ENCODE measurements at regions not wholly inside any gene's neighbourhood (a gene's known extent, or its start where the extent isn't known, plus 50 kb on each side); places are given as distances from the start of the nearest gene placed in this dataset.
"Not testable (repeated sequence)": the region's sequence is repeated elsewhere in the genome, so short reads cannot be mapped to it uniquely, and the experiment has no call there.

DNA sequence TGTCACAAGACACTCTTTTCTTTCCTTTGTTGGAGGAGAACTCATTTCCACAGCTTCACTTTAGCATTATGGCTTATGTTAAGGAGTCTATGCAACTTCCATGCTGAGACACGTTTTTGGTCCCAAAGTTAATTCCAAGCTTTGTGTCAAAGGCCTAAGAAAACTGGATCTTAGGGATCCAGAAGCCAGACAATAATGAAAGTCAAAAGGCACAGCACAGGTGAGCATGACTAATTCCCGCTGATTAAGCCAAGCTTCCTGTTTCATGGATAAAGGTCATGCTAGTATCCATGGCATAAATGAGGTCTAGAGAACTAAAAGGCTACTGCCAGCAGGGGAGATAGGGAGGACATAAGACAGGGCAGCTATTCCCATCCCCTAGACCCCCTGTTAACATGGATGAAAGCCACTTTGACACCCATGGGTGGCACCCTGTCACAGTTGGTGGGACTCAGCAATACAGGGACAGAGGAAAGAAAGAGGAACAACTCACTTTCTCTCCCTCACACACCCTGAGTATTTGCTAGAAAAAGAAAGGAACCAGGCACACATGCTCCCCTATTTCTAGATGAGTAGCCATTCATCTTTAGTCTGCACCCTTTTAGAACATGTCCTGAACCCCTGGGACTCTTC is 438.1 kb upstream of the CDH9 start:
- DNase-seq = no peak
- no peaks in the 10 kb centered on the region for H3K27me3 ChIP-seq
- H3K9me3 ChIP-seq = peaks cover 20% of the 10 kb centered on the region; the same call in 1 of the 2 replicates
- no peaks in the 10 kb centered on the region for H3K36me3 ChIP-seq
- H3K4me3 ChIP-seq = no peak overlapping the region

DNA sequence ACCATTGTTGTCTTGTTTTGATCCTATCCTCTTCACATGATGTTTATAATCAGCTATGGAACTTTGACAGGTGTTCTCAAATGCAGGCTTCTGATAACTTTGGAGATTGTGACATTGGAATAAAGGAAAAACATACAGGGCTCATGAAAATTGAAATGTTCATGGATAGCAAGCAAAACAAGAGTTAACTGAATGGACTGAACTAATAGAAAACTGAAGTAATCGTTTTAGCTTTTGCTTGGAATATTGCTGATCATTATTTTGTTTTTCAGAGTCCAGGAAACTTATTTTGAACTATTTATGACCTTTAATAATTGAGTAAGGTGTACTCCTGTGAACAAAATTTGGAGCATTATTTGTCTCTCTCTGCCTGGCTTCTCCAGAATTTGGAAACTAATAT is 436.7 kb upstream of the CDH9 start:
- H3K36me3 ChIP-seq = no peaks in the 10 kb centered on the region
- no peak for DNase-seq
- H3K27me3 ChIP-seq = no peaks in the 10 kb centered on the region
- H3K9me3 ChIP-seq = peaks cover 20% of the 10 kb centered on the region; the same call in 1 of the 2 replicates
- no peak overlapping the region for H3K4me3 ChIP-seq

DNA sequence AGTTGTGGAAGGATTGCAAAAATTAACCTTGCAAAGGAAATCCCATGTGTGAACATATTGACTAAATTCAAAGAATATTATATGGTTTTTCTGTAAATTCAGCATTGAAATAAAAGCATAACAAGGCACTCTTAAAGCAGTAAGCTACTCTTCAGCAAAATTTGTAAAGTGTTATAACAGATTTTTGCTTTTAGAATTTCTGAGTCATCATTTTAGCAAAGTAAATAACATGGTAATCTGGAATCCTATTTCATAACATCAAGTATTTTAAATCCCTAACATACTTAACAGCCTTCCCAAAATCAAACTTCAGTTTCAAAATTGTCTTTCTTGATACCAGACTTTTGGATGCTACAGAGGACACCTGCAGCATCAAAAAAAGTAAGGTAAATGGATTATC is 436.0 kb upstream of the CDH9 start:
- no peak for DNase-seq
- Histone ChIP-seq H3K9me3 (peaks cover 18% of the 10 kb centered on the region; the same call in 1 of the 2 replicates), H3K36me3 (no peaks in the 10 kb centered on the region)

DNA sequence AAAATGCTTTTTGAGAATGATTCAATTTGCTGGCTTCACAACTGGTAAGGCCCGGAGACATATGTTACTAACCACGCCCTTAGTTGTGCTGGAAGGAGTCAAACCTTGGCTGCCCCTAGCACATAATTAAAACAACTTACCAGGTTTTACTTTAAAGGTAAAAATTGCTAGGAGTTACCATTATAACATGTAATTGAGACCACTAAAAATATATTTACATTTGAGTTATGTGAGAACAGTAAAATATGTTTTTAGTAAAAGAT is 435.6 kb upstream of the CDH9 start:
- Histone ChIP-seq H3K27me3 (no peaks in the 10 kb centered on the region), H3K4me3 (no peak overlapping the region), H3K36me3 (no peaks in the 10 kb centered on the region), H3K9me3 (peaks cover 17% of the 10 kb centered on the region; the same call in 1 of the 2 replicates)
- no peak for DNase-seq

More for the DNA sequence above, 436.0 kb upstream of the CDH9 start:
- H3K4me3 ChIP-seq = no peak overlapping the region
- H3K27me3 ChIP-seq = no peaks in the 10 kb centered on the region

DNA sequence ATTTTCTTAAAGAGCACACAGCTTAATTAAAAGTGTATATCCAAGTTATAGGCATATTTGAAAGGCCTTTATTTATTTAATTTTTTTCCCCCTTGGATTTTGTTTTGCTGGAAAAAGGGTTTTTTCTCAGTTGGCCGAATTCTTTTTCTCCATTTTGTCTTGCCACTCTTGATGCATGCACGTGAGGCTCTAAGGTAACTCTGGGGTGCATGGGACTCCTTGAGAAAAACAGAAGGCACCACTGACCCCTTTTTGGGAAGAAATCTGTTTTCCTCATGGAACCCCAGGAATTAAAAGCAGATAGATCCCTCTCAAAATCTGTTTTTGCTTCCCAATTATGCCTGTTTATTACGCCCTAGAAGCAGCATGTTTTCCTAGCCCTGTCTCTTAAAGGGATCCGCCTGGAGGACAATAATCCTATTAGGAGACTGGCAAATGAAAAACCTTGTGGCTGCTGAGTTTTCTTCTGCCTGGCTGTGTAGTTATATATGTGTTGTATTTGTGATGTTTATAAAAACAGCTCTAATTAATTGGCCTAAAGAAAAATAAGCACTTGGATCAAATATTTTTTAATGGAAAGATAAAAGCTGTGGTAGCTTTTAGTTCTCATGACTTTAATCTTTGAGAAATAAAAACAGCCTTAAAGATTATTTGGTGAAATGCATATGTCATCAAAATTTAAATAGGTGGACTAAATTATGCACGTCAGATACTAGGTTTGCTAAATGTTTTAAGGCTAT is 435.1 kb upstream of the CDH9 start:
- DNase-seq = no peak
- no peaks in the 10 kb centered on the region for H3K36me3 ChIP-seq
- H3K9me3 ChIP-seq = peaks cover 17% of the 10 kb centered on the region; the same call in 1 of the 2 replicates
- no peaks in the 10 kb centered on the region for H3K27me3 ChIP-seq
- H3K4me3 ChIP-seq = no peak overlapping the region

DNA sequence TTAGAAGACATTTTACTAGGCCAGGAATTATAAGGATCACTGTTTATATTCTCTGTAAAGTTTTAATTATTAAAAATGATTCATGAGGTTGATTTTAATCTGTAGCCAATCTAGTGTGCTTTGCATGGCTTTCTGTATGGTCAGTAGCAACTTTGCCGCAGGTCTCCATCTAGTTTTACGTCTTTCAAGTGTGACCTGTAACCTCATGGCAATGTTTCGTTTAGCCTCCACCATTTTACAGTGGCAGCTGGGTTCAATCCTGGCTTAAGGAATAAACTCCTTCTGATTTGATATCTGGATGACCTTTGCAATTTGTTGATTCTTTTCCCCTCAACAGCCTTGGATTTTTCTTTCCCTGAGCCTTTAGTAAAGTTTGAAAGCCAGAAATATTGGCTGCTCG is 434.5 kb upstream of the CDH9 start:
- no peaks in the 10 kb centered on the region for H3K27me3 ChIP-seq
- no peak overlapping the region for H3K4me3 ChIP-seq
- H3K9me3 ChIP-seq = peaks cover 17% of the 10 kb centered on the region; the same call in 1 of the 2 replicates
- H3K36me3 ChIP-seq = no peaks in the 10 kb centered on the region
- no peak for DNase-seq

DNA sequence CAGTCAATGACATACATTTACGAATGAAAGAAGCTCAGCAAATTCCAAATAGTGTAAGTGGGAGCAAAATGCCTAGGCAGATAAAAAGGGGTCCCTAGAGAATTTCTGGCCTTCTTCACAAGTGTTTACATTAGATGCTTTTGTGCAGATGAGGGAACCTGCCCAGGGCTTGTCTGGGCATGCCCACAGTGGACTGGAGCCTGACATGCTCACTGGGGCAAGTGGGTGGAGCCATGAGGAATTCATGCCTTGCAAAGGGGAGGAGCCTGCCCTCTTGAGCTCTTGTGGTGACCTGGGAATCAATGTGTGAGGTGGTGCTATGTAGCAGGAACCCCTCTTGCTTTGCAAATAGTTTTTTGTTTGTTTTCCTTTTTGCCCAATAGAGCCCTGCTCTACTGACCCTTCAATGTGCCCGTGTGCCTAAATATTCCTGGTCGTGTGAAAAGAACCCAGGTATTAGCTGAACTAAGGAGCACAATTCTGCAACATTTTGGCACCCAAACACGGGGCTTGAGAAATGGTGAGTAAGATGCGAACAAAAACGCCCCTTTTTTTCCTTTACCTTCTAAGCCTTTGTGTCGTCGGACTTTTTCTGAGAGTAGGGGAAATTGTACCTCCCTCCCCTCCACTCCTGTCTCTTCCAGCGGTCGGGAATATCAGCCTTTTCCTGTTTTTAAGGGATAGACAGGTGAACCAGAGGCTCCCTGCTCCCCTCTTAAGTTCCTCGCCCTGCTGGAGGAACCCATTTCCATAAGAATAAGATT is 433.8 kb upstream of the CDH9 start:
- H3K36me3 ChIP-seq = no peaks in the 10 kb centered on the region
- H3K9me3 ChIP-seq = peaks cover 17% of the 10 kb centered on the region; the same call in 1 of the 2 replicates
- no peak for DNase-seq
- no peak overlapping the region for H3K4me3 ChIP-seq
- no peaks in the 10 kb centered on the region for H3K27me3 ChIP-seq

DNA sequence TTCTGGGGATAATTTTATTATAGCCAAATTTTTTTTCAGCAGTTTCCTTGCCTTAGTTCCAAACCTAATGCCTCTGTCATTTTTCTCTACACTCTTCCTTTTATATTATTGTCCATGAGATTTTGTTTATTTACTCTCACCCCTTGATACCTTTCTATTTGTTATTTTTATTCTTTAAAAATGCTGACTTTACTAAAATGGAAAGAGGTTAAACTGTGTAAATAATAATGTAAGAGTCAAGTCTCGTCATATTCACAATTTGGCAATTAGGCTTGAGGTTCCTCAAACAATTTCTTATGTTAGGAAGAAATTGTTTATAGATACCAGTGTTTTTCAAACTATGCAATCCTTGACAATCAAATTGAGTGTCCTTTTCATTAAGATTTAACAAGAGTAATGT is 428.6 kb upstream of the CDH9 start:
- no peaks in the 10 kb centered on the region for H3K9me3 ChIP-seq
- H3K4me3 ChIP-seq = no peak overlapping the region
- no peaks in the 10 kb centered on the region for H3K27me3 ChIP-seq
- DNase-seq = no peak
- no peaks in the 10 kb centered on the region for H3K36me3 ChIP-seq

DNA sequence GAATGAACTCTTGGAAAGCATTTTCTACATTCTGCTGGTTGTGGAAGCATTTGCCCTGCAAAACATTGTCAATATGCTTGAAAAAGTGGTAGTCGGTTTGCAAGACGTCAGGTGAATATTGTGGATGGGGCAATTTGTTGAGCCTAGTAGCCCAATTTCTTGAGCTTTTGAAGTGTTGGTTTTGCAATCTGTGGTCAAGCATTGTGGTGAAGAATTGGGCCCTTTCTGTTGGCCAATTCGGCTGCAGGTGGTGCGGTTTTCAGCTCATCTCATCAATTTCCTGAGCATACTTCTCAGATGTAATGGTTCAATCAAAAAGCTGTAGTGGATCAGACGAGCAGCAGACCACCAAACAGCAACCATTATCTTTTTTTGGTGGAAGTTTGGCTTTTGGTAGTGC is 426.8 kb upstream of the CDH9 start:
- H3K36me3 ChIP-seq = no peaks in the 10 kb centered on the region
- H3K4me3 ChIP-seq = no peak overlapping the region
- DNase-seq = no peak
- no peaks in the 10 kb centered on the region for H3K9me3 ChIP-seq
- no peaks in the 10 kb centered on the region for H3K27me3 ChIP-seq

DNA sequence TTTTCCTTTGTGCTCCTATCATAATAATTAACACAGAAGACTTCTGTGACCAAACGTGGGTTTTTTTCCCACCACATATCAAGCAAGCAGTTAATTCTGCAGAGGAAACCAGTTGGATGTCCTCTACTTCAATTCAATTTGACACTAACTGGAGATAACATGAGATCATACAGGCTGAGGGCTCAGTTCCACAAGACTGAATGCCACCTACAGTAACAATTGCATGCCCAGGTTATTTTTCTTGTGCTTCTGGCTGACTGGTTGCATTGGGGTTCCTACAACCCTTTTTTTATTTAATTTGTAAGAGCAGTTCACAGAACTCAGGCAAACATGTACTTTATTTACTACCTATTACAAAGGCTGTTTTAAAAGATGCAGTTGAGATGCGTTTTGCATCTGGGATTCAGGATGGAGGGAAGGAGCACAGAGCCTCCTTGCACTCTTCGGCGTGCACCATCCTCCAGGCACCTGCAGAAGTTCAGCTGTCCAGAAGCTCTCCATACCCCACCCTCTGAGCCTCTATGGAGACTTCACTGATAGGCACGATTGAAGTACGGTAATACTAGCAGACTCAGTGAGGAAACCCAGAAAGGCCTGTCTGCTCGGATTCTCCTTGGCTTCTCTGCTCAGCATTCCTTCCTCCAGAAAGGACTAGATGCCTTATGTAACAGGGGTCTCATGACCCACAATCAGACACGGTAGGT is 425.2 kb upstream of the CDH9 start:
- DNase-seq = no peak
- Histone ChIP-seq H3K27me3 (no peaks in the 10 kb centered on the region), H3K36me3 (no peaks in the 10 kb centered on the region), H3K9me3 (no peaks in the 10 kb centered on the region), H3K4me3 (no peak overlapping the region)

DNA sequence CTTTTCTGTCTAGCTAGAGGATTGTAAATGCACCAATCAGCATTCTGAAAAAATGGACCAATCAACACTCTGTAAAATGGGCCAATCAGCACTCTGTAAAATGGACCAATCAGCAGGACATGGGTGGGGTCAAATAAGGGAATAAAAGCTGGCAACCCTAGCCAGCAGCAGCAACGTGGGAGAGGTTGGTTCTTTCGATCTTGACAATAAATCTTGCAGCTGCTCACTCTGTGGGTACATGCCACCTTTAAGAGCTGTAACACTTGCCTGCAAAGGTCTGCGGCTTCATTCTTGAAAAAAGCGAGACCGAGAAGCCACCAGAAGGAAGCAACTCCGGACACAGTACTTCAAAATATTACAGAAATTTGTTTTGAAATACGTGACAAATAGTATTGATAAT is 424.6 kb upstream of the CDH9 start:
- Histone ChIP-seq H3K36me3 (no peaks in the 10 kb centered on the region), H3K9me3 (no peaks in the 10 kb centered on the region), H3K4me3 (no peak overlapping the region), H3K27me3 (no peaks in the 10 kb centered on the region)
- DNase-seq = no peak

DNA sequence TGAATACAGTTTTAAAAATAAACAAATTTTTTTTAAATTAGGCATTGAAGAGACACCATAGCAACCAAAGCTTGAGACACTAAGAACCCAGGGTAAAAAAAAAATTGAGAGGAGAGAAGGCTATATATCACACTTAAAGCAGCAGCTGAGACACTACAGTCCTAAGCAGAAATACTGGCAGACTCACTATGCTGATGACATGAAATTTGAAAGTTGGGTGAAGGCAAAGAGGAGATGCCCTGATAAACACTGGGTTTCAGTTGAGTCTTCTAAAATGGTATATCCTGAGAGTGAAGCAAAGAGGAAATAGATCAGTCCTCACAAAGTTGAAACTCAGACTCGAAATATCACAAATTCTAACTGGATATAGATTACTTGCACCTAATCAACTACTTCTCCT is 419.9 kb upstream of the CDH9 start:
- no peaks in the 10 kb centered on the region for H3K27me3 ChIP-seq
- no peak overlapping the region for H3K4me3 ChIP-seq
- H3K36me3 ChIP-seq = no peaks in the 10 kb centered on the region
- DNase-seq = no peak
- H3K9me3 ChIP-seq = no peaks in the 10 kb centered on the region

DNA sequence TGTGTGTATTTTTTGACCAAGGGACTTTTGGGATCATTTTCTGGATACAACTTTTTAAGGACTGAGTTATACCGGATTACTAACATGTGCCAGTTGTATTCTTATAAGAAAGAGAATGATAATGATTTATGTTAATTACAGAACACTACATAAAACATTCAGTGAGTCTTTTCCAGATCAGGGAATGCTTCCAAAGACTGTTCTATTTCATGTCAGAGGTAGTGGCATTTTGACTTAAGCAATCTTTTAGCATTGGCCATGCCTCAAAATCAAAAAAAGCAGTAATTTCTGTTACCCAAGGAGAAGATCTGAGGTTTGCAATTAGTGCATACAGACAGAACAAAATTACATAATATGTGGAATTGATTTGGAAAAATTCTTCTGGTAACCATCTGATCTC is 413.0 kb upstream of the CDH9 start:
- no peak overlapping the region for H3K4me3 ChIP-seq
- H3K9me3 ChIP-seq = no peaks in the 10 kb centered on the region
- DNase-seq = no peak
- no peaks in the 10 kb centered on the region for H3K36me3 ChIP-seq
- no peaks in the 10 kb centered on the region for H3K27me3 ChIP-seq

DNA sequence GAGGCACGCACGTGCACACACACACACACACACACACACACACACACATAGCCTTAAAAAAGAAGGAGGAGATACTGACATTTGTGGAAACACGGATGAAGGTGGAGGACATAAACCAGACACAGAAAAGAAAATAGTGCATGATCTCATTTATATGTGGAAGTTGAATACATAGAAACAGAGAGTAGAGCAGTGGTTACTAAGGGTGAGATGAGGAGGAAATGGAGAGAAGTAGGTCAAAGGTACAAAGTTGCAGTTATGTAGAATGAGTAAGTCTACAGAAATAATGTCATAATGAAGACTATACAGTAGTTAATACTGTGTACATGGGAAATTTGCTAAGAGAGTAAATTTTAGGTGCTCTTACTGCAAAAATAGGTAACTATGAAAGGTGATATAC is 412.2 kb upstream of the CDH9 start:
- H3K9me3 ChIP-seq = no peaks in the 10 kb centered on the region
- H3K4me3 ChIP-seq = no peak overlapping the region
- DNase-seq = no peak
- no peaks in the 10 kb centered on the region for H3K27me3 ChIP-seq
- no peaks in the 10 kb centered on the region for H3K36me3 ChIP-seq

DNA sequence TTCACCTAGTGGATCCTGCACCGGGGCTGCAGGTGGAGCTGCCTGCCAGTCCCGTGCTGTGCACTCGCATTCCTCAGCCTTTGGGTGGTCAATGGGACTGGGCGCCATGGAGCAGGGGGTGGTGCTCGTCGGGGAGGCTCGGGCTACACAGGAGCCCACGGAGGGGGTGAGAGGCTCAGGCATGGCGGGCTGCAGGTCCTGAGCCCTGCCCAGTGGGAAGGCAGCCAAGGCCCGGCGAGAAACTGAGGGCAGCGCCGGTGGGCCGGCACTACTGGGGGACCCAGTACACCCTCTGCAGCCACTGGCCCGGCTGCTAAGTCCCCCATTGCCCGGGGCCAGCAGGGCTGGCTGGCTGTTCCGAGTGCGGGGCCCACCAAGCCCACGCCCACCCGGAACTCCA is 401.0 kb upstream of the CDH9 start:
- not testable (repeated sequence) for DNase-seq, H3K36me3 ChIP-seq, H3K9me3 ChIP-seq, H3K4me3 ChIP-seq, H3K27me3 ChIP-seq

DNA sequence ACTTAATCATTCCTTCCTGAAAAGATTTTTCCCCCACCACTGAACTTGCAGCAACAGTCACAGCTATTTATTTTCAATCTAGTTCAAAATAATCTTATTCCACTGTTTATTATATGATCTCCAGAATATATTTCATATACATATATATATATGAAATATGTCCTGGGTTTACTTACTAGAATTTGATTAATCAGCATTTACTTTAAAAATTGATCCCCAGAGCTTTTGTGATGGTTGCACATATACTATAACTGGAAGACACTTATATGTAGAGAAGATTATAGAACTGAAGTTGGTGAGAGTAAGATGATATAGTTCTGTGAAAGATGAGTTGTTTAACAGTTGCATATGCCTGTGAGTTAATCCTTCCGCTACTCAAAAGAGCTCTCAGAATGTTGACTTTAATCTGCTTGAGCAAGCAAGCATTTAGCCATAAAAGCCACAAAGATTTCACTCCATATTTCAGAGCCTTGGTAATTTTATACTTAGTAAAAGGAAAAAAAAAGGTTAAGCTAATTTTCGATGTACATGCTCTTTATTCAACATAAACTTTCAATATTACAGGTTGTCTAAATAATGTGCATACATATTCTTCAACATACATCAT is 399.3 kb upstream of the CDH9 start:
- Histone ChIP-seq H3K27me3 (no peaks in the 10 kb centered on the region), H3K36me3 (no peaks in the 10 kb centered on the region), H3K9me3 (no peaks in the 10 kb centered on the region), H3K4me3 (no peak overlapping the region)
- no peak for DNase-seq

DNA sequence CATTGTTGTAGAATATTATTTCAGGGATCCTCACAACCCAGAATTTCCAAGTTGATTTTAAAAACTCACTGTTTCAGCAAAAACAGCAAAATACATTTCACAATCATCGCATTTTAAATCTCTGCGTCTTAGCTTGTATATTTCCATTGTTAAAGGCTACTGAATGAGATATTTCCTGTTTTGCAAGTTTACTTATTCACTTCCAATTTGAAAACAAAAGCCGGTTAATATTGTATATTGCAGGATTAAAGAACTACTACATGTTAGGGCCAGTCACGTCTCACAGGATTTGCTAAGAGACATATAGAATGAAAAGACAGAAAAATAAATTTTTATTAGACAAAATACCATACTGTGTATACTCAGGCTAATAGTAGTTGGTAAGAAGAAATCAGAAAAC is 395.9 kb upstream of the CDH9 start:
- H3K4me3 ChIP-seq = no peak overlapping the region
- no peak for DNase-seq
- H3K9me3 ChIP-seq = no peaks in the 10 kb centered on the region
- no peaks in the 10 kb centered on the region for H3K36me3 ChIP-seq
- H3K27me3 ChIP-seq = no peaks in the 10 kb centered on the region

Measured in MG63 (cell line).